Coronary artery (tissue), 2 donors: ENCODE measurements at regions not wholly inside any gene's neighbourhood (a gene's known extent, or its start where the extent isn't known, plus 50 kb on each side); places are given as distances from the start of the nearest gene placed in this dataset.

Source experiments
- DNase-seq: peaks from one replicate; pipeline ENCODE4 v3.0.0-alpha.2; 2017; ENCODE audit warnings: low spot score
- H3K27ac ChIP-seq, 2 donors: fragments of 200-600 bp; sonication (generic); one replicate each; pipeline ENCODE4 v1.5.1; 2016 to 2019
- H3K4me3 ChIP-seq: fragments of 200-600 bp; sonication (generic); 2 replicates; pipeline ENCODE4 v1.5.1; 2016; ENCODE audit warnings: mild to moderate bottlenecking, moderate library complexity
- TF ChIP-seq, protein P1 (sequence below): fragments of 200-600 bp; sonication (generic); IDR thresholded peaks from one replicate; pipeline ENCODE4 v1.5.1; 2019; ENCODE audit warnings: antibody characterized with exemption

DNA sequence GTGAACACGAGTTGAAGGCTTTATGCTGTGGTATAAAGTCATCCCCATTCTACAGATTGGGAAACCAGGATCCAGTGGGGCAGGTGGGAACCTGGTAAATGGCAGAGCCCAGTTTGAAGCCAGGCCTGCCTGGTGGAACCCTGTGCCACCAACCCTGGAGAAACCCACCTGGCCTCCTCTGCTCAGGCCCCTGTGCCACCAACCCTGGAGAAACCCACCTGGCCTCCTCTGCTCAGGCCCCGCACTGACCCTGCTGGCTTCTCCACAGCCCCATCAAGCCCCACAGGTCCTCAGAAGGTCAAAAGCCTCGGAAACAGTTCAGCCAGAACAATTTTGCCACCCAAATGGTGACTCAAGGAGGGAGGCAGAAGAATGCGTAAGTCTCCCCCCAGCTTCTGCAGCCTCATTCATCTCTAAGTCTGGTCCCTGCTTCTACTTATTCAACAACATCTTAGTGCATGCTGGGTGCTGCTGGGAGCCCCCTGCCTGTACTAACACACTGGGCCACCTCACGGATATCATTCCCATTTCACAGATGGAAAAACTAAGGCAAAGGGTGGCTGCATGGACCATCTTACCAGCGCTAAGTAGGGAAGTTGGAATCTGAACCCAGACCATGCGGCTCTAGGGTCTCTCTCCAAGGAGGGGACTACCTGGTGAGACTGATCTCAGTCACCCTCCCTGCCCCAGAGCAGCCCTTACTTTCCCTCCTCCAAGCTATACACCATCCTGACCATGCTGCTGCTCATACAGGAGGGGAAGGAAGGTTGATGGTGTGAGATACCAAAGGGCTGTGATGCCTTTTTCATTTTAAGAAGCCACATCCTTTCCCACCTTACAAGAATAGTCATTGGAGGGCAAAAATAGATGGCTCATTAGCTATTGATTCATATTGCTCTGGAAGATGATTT is 93.7 kb upstream of the ID2 start:
- DNase-seq: no peak
- Histone ChIP-seq H3K27ac (no peak overlapping the region), H3K4me3 (no peak overlapping the region)
- TF ChIP-seq, protein P1, sequence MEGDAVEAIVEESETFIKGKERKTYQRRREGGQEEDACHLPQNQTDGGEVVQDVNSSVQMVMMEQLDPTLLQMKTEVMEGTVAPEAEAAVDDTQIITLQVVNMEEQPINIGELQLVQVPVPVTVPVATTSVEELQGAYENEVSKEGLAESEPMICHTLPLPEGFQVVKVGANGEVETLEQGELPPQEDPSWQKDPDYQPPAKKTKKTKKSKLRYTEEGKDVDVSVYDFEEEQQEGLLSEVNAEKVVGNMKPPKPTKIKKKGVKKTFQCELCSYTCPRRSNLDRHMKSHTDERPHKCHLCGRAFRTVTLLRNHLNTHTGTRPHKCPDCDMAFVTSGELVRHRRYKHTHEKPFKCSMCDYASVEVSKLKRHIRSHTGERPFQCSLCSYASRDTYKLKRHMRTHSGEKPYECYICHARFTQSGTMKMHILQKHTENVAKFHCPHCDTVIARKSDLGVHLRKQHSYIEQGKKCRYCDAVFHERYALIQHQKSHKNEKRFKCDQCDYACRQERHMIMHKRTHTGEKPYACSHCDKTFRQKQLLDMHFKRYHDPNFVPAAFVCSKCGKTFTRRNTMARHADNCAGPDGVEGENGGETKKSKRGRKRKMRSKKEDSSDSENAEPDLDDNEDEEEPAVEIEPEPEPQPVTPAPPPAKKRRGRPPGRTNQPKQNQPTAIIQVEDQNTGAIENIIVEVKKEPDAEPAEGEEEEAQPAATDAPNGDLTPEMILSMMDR: no peak

DNA sequence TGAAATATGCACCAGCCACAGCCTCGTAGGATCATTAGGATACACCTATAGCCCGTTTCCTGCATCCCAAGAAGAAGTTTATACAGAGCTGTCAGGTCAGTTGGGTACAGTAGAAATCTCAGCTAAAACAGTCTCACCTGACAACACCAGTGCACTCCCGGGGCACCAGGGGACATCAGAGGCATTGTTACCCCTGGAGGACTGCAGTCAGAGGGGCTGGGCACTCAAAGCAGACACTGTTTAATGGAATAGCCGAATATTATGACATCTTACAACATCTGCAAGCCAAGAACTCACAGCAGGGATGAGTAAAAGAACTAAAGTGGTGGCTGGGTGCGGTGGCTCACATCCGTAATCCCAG is 93.0 kb upstream of the ID2 start:
- Histone ChIP-seq H3K27ac (no peak overlapping the region), H3K4me3 (no peak overlapping the region)
- TF ChIP-seq, protein P1: no peak
- DNase-seq: no peak

DNA sequence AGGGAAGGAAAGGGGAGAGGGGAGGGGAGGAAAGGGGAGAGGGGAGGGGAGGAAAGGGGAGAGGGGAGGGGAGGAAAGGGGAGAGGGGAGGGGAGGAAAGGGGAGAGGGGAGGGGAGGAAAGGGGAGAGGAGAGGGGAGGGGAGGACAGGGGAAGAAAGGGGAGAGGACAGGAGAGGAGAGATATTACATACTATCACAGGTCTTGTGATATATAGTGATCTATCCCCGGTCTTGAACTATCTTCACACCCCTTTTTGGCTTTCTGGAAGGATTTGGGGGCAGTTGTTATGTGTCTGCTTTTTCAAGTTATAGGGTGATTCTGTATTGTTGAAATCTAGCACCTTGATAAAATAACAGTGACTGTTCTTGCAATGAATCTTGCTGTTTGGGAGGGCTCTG is 92.1 kb upstream of the ID2 start:
- Histone ChIP-seq H3K27ac (no peak overlapping the region), H3K4me3 (no peak overlapping the region)
- no peak for DNase-seq
- TF ChIP-seq, protein P1: no peak

DNA sequence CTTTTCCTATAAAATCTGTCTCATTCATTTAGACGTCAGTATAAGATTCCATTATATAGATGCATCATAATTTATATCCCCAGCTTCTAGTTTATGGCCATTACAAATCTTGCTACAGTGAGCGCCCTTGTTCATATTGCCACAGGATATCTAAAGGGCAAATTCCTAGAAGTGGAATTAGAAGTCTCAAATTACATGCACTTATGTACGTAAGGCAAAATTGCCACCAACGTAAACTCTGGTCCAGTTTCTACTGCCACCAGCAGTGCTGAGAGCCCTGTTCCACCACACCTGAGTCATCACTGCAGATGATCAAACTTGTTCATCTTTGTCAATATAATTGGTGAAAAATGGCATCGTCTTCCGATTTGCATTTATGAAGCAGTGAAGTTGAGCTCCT is 90.9 kb upstream of the ID2 start:
- DNase-seq: no peak
- TF ChIP-seq, protein P1: no peak
- Histone ChIP-seq H3K27ac (no peak overlapping the region), H3K4me3 (no peak overlapping the region)

DNA sequence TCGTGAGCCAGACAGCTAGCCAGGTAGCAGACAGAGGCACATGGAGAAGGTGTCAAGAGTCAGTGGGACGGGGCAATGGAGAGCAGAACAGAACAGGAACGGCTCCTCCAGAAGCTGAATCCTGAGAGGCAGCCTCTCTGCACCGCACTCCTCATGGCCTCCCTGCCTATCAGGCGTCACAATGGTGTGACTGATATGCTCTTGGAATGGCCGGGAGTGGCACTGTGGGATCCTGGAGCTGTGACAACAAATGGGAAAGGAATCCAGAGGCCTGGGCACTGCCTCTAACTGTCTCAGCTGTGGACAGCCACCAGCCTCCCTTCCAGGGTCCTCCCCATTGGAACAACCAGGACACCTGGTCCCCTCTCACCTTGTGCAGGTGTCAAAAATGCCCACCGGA is 89.1 kb upstream of the ID2 start:
- DNase-seq: no peak
- no peak overlapping the region for H3K4me3 ChIP-seq
- H3K27ac ChIP-seq: no peak overlapping the region
- TF ChIP-seq, protein P1: no peak

DNA sequence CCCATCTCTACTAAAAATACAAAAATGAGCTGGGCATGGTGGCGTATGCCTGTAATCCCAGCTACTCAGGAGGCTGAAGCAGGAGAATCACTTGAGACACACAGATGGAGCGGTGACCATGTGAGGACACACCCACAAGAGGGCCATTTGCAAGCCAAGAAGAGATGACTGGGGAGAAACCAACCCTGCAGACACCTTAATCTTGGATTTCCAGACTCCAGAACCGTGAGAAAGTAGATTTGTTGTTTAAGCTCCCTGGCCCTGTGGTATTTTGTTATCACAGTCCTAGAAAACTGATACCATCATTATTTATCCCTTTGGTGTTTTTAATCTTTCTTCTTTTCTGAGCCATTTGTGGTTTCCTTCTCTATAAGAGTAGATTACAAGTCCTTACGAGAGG is 88.6 kb upstream of the ID2 start:
- Histone ChIP-seq H3K27ac (no peak overlapping the region), H3K4me3 (no peak overlapping the region)
- DNase-seq: no peak
- TF ChIP-seq, protein P1: no peak

DNA sequence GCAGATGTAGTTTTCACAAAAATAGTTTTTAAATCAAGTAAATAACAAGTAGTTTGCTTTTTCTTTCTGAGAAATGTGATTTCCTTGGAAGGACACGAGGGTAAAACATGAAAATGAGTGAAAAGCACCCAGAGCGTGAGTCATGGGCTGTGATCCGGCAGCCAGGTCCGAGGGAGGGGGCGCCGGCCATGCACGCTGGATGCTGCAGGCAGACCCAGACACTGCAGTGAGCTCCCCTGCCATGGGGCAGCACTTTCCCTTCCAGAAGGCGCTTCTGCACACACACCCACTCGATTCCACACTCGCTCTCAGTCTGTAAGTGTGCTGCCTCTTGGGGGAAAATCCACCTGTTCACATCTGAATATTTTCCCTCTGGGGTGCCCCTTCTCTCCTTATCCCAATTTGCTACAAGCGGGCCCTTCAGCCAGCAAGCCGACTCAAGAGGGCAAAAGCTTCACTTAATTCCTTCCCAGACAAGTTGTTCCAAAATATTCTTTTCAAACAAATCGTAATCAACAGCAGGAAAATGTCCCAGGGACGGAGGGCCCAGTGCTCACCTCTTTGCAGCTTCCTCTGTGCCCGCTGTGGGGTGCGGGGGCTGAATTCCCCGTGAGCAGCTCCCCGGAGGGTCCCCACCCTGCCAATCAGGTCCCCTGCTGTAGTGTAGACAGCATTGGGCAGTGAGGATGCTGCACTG is 87.0 kb upstream of the ID2 start:
- no peak for DNase-seq
- peak overlapping the region in 1 of 2 donors; percentile 41 for H3K27ac ChIP-seq
- no peak overlapping the region for H3K4me3 ChIP-seq
- TF ChIP-seq, protein P1: no peak
